Lower leg skin (tissue), 3 donors: ENCODE measurements at regions not wholly inside any gene's neighbourhood (a gene's known extent, or its start where the extent isn't known, plus 50 kb on each side); places are given as distances from the start of the nearest gene placed in this dataset.

ENCODE experiments used
- POLR2A ChIP-seq, 2 donors: fragments of 450-650 bp; IDR thresholded peaks; one replicate each; pipeline ENCODE4 v1.6.1; 2016 to 2017; ENCODE audit warnings: antibody characterized with exemption in 2 of 2, mild to moderate bottlenecking in 1 of 2, moderate library complexity in 1 of 2
- TF ChIP-seq, protein P1 (sequence below), 3 donors: fragments of 450-650 bp; IDR thresholded peaks; one replicate each; pipeline ENCODE4 v1.5.1; 2016; ENCODE audit warnings: antibody characterized with exemption in 3 of 3, mild to moderate bottlenecking in 3 of 3, moderate library complexity in 2 of 3

DNA sequence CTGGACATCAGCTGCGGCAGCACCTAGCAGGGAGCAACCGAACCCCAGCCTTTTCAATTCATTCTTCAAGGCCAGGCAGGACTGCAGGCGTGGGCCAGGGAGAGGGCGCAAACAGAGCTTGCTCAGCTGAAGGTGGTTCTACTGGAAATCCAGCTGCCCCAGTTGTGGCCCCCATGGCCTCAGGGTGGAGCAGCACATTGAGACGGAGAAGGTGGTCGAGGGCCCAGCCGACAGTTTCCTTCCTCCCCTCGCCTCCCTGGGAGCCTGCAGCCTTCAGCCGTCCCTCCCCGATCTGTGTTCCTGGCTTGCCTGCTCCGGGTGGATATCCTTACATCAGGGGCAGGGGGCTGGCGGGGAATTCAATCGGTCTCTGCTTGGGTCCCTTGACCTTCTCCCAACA is 217.8 kb downstream of the ANKRD60 start:
- TF ChIP-seq, protein P1, sequence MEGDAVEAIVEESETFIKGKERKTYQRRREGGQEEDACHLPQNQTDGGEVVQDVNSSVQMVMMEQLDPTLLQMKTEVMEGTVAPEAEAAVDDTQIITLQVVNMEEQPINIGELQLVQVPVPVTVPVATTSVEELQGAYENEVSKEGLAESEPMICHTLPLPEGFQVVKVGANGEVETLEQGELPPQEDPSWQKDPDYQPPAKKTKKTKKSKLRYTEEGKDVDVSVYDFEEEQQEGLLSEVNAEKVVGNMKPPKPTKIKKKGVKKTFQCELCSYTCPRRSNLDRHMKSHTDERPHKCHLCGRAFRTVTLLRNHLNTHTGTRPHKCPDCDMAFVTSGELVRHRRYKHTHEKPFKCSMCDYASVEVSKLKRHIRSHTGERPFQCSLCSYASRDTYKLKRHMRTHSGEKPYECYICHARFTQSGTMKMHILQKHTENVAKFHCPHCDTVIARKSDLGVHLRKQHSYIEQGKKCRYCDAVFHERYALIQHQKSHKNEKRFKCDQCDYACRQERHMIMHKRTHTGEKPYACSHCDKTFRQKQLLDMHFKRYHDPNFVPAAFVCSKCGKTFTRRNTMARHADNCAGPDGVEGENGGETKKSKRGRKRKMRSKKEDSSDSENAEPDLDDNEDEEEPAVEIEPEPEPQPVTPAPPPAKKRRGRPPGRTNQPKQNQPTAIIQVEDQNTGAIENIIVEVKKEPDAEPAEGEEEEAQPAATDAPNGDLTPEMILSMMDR (IDR thresholded peaks at IDR 0.05) = no peak
- no peak for TF ChIP-seq POLR2A (IDR thresholded peaks at IDR 0.05)
